ENCODE measurements at regions not wholly inside any gene's neighbourhood (a gene's known extent, or its start where the extent isn't known, plus 50 kb on each side); places are given as distances from the start of the nearest gene placed in this dataset.

DNA sequence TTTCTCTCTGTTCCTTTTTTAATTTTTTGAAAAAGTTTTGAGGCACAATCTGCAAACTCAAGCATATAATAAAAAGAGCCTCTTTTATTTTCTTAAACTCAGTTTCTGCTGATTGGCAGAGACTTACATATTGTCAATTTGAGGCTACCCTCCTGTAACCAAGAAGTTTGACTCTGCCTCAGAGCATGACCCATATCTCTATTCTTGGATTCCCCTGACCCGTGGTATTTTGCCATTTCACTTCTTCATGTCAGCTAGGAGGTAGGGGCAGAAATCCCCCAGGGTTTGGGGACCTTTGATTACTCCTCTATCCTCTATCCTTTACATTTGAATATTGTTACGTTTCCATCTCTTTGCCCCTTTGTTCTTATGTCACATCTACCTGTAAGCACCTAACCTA, 479.1 kb upstream of the ALCAM start:
- TF ChIP-seq POLR2AphosphoS5 (IDR thresholded peaks at IDR 0.05) = no peak
- TF ChIP-seq, protein P1, sequence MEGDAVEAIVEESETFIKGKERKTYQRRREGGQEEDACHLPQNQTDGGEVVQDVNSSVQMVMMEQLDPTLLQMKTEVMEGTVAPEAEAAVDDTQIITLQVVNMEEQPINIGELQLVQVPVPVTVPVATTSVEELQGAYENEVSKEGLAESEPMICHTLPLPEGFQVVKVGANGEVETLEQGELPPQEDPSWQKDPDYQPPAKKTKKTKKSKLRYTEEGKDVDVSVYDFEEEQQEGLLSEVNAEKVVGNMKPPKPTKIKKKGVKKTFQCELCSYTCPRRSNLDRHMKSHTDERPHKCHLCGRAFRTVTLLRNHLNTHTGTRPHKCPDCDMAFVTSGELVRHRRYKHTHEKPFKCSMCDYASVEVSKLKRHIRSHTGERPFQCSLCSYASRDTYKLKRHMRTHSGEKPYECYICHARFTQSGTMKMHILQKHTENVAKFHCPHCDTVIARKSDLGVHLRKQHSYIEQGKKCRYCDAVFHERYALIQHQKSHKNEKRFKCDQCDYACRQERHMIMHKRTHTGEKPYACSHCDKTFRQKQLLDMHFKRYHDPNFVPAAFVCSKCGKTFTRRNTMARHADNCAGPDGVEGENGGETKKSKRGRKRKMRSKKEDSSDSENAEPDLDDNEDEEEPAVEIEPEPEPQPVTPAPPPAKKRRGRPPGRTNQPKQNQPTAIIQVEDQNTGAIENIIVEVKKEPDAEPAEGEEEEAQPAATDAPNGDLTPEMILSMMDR (IDR thresholded peaks at IDR 0.05) = no peak
- TF ChIP-seq EP300 (IDR thresholded peaks at IDR 0.05) = no peak
- no peak for DNase-seq
- Histone ChIP-seq H3K4me3 (no peak overlapping the region), H3K27me3 (no peaks in the 10 kb centered on the region), H3K36me3 (no peaks in the 10 kb centered on the region), H3K27ac (no peak overlapping the region), H3K9me3 (no peaks in the 10 kb centered on the region), H3K4me1 (no peaks in the 10 kb centered on the region)
- WGBS, 2 donors = 40 to 67% methylated on average over 2 of the region's 2 CpGs
- intact Hi-C loops (cut with DNase I) = no loop called here

DNA sequence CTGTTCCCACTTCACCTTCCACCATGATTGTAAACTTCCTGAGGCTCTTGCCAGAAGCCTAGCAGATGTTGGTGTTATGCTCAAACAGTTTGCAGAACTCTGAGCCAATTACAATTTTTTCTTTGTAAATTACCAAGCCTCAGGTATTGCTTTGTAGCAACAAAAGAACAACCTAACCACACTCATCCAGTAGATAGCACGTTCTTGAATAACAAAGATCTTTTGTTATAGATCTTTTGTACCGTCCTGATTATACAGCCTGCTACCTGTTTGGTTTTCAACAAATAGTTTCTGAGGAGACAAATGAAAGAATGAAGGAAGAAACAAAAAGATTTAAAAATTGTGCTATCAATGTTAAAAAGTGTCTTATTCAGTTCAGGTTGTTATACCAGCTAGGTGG, 474.7 kb upstream of the ALCAM start:
- H3K9me3 ChIP-seq = no peaks in the 10 kb centered on the region
- H3K36me3 ChIP-seq = no peaks in the 10 kb centered on the region
- H3K27ac ChIP-seq = no peak overlapping the region
- no peak overlapping the region for H3K4me3 ChIP-seq
- 68 to 81% methylated on average over 2 of the region's 2 CpGs for WGBS, 2 donors
- H3K27me3 ChIP-seq = no peaks in the 10 kb centered on the region
- intact Hi-C loops (cut with DNase I) = no loop called here
- no peaks in the 10 kb centered on the region for H3K4me1 ChIP-seq
- DNase-seq = no peak
- TF ChIP-seq EP300 (IDR thresholded peaks at IDR 0.05) (no peak), POLR2AphosphoS5 (IDR thresholded peaks at IDR 0.05) (no peak), POLR2A (IDR thresholded peaks at IDR 0.05) (no peak)
- TF ChIP-seq, protein P1 (IDR thresholded peaks at IDR 0.05) = no peak

GRCh38 chr3:104896624-104897023, 470.1 kb upstream of the ALCAM start:
- TF ChIP-seq POLR2A (IDR thresholded peaks at IDR 0.05) (no peak), EP300 (IDR thresholded peaks at IDR 0.05) (no peak), POLR2AphosphoS5 (IDR thresholded peaks at IDR 0.05) (no peak)
- TF ChIP-seq, protein P1 (IDR thresholded peaks at IDR 0.05) = no peak
- Histone ChIP-seq H3K4me3 (no peak overlapping the region), H3K27me3 (no peaks in the 10 kb centered on the region), H3K9me3 (no peaks in the 10 kb centered on the region), H3K27ac (no peak overlapping the region), H3K36me3 (no peaks in the 10 kb centered on the region), H3K4me1 (no peaks in the 10 kb centered on the region)
- 88 to 96% methylated on average over 1 of the region's 1 CpG for WGBS, 2 donors
- DNase-seq = no peak
- intact Hi-C loops (cut with DNase I) = no loop called here

GRCh38 chr3:104901396-104901795, 465.3 kb upstream of the ALCAM start:
- Histone ChIP-seq H3K36me3 (no peaks in the 10 kb centered on the region), H3K27ac (no peak overlapping the region), H3K9me3 (no peaks in the 10 kb centered on the region), H3K4me3 (no peak overlapping the region), H3K4me1 (no peaks in the 10 kb centered on the region), H3K27me3 (no peaks in the 10 kb centered on the region)
- no peak for DNase-seq
- TF ChIP-seq, protein P1 (IDR thresholded peaks at IDR 0.05) = no peak
- no peak for TF ChIP-seq POLR2AphosphoS5 (IDR thresholded peaks at IDR 0.05)
- TF ChIP-seq EP300 (IDR thresholded peaks at IDR 0.05) = no peak
- TF ChIP-seq POLR2A (IDR thresholded peaks at IDR 0.05) = no peak
- intact Hi-C loops (cut with DNase I) = no loop called here
- 82 to 87% methylated on average over 3 of the region's 3 CpGs for WGBS, 2 donors

DNA sequence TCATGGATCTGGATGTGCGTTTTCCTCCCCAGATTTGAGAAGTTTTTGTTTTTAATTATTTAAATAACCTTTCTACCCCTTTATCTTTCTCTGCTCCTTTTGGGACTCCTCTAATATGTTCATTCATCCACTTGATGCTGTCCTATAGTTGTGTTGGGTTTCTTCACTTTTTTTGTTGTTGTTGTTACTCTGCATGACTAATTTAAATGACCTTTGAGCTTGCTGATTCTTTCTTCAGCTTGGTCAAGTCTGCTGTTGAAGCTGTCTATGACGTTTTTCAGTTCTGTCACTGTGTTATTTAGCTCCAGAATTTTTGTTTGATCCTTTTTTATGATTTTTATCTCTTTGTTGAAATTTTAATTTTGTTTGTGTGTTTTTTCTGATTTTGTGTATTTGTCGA, 463.6 kb upstream of the ALCAM start:
- TF ChIP-seq EP300 (IDR thresholded peaks at IDR 0.05) (no peak), POLR2A (IDR thresholded peaks at IDR 0.05) (no peak), POLR2AphosphoS5 (IDR thresholded peaks at IDR 0.05) (no peak)
- TF ChIP-seq, protein P1 (IDR thresholded peaks at IDR 0.05) = no peak
- H3K9me3 ChIP-seq = no peaks in the 10 kb centered on the region
- intact Hi-C loops (cut with DNase I) = no loop called here
- WGBS, 2 donors = 43 to 54% methylated on average over 3 of the region's 3 CpGs
- no peak overlapping the region for H3K4me3 ChIP-seq
- H3K27me3 ChIP-seq = no peaks in the 10 kb centered on the region
- H3K4me1 ChIP-seq = no peaks in the 10 kb centered on the region
- DNase-seq = no peak
- H3K27ac ChIP-seq = no peak overlapping the region
- no peaks in the 10 kb centered on the region for H3K36me3 ChIP-seq

All from sigmoid colon (tissue), 6 donors.